K562 (cell line): ENCODE measurements at regions not wholly inside any gene's neighbourhood (a gene's known extent, or its start where the extent isn't known, plus 50 kb on each side); places are given as distances from the start of the nearest gene placed in this dataset.
A peak's percentile ranks its signal among the peaks of the same experiment; 100 is the strongest.

Experiments
- CHCHD3 ChIP-seq: fragments of 250-450 bp; sonication (Bioruptor Pico); IDR thresholded peaks from 2 replicates; pipeline ENCODE4 v2.1.2; 2022; ENCODE audit warnings: mild to moderate bottlenecking
- CXXC5 ChIP-seq: fragments of 250-450 bp; sonication (Bioruptor Pico); IDR thresholded peaks from 2 replicates; pipeline ENCODE4 v1.8.0; 2022; ENCODE audit warnings: inconsistent platforms, mild to moderate bottlenecking, moderate library complexity
- PHTF2 ChIP-seq: fragments of 250-450 bp; sonication (Bioruptor Pico); IDR thresholded peaks from 2 replicates; pipeline ENCODE4 v1.5.0; 2021; ENCODE audit warnings: mild to moderate bottlenecking
- TBL1XR1 ChIP-seq, 2 experiments: IDR thresholded peaks; 2 replicates each; pipeline ENCODE4 v1.6.1; 2012; ENCODE audit warnings: improper control_type of control experiment in 2 of 2, low read length in 2 of 2, mild to moderate bottlenecking in 1 of 2
- ZC3H11A ChIP-seq: IDR thresholded peaks from 2 replicates; pipeline ENCODE4 v1.6.1; 2012; ENCODE audit warnings: low read depth, low read length, improper control_type of control experiment
- ZNF134 ChIP-seq: fragments of 250-450 bp; sonication (Bioruptor Pico); conservative IDR thresholded peaks from 2 replicates; pipeline ENCODE4 v1.4.0; 2020
- ZNF24 ChIP-seq: fragments of 450-650 bp; IDR thresholded peaks from 2 replicates; pipeline ENCODE4 v1.6.1; 2016
- ZNF589 ChIP-seq: fragments of 200-800 bp; sonication (Bioruptor generic); IDR thresholded peaks from 2 replicates; pipeline ENCODE4 v1.6.1; 2016; ENCODE audit warnings: low read depth, missing genetic modification characterization, missing compliant biosample characterization
- TF ChIP-seq, protein P1 (sequence below): fragments of 250-450 bp; sonication (Bioruptor Pico); IDR thresholded peaks from 2 replicates; pipeline ENCODE4 v1.5.0; 2020; ENCODE audit warnings: mild to moderate bottlenecking, borderline replicate concordance
- TF ChIP-seq, protein P2 (sequence below): fragments of 250-450 bp; sonication (Bioruptor Pico); IDR thresholded peaks from 2 replicates; pipeline ENCODE4 v1.5.0; 2022; ENCODE audit warnings: mild to moderate bottlenecking
- TF ChIP-seq, protein P3 (sequence below): IDR thresholded peaks from 2 replicates; pipeline ENCODE4 v1.6.1; 2012; ENCODE audit warnings: low read depth, low read length, improper control_type of control experiment, borderline replicate concordance
- TF ChIP-seq, protein P4 (sequence below): fragments of 250-450 bp; sonication (Bioruptor Pico); IDR thresholded peaks from 2 replicates; pipeline ENCODE4 v1.4.0; 2020; ENCODE audit warnings: borderline replicate concordance
- TF ChIP-seq, protein P5 (sequence below): fragments of 250-450 bp; sonication (Bioruptor Pico); IDR thresholded peaks from 2 replicates; pipeline ENCODE4 v1.5.0; 2021; ENCODE audit warnings: mild to moderate bottlenecking, moderate library complexity
- TF ChIP-seq, protein P6 (sequence below): fragments of 450-650 bp; IDR thresholded peaks from 2 replicates; pipeline ENCODE4 v1.6.1; 2016; ENCODE audit warnings: mild to moderate bottlenecking

DNA sequence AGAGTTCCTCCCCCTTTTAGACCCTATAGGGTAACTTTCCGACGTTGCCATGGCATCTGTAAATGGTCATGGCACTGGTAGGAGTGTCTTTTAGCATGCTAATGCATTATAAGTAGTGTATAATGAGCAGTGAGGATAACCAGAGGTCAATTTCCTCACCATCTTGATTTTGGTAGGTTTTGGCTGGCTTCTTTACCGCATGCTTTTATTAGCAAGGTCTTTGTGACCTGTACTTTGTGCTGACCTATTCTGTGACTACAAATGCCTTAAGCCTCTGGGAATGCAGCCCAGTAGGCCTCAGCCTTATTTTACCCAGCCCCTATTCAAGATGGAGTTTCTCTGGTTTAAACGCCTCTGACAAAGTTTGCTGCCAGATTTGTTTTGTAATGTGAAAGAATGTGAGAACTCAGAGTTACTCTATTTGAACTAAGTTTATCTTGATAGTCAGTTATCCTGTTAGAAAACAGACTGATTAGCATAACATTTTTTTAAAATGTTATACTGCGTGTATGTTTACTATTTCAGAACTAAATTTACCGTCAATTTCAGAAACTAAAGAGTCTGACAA, 111.3 kb upstream of the PRSS16 start (continued):
- no peak for TF ChIP-seq ZC3H11A
- TF ChIP-seq, protein P1, sequence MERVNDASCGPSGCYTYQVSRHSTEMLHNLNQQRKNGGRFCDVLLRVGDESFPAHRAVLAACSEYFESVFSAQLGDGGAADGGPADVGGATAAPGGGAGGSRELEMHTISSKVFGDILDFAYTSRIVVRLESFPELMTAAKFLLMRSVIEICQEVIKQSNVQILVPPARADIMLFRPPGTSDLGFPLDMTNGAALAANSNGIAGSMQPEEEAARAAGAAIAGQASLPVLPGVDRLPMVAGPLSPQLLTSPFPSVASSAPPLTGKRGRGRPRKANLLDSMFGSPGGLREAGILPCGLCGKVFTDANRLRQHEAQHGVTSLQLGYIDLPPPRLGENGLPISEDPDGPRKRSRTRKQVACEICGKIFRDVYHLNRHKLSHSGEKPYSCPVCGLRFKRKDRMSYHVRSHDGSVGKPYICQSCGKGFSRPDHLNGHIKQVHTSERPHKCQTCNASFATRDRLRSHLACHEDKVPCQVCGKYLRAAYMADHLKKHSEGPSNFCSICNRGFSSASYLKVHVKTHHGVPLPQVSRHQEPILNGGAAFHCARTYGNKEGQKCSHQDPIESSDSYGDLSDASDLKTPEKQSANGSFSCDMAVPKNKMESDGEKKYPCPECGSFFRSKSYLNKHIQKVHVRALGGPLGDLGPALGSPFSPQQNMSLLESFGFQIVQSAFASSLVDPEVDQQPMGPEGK (CRISPR knock-in tag), result peak; percentile 89
- TF ChIP-seq ZNF134 (CRISPR knock-in tag), result peak; percentile 80
- peak; percentile 94 for TF ChIP-seq CXXC5 (CRISPR knock-in tag)
- peak in 1 of 2 experiments; percentile 12; a peak in 2 of 4 replicates for TF ChIP-seq TBL1XR1 (IDR thresholded peaks at IDR 0.05; ENCODE audit: low read length in 2 of 2)
- TF ChIP-seq CHCHD3, result peak; percentile 96
- TF ChIP-seq, protein P2, sequence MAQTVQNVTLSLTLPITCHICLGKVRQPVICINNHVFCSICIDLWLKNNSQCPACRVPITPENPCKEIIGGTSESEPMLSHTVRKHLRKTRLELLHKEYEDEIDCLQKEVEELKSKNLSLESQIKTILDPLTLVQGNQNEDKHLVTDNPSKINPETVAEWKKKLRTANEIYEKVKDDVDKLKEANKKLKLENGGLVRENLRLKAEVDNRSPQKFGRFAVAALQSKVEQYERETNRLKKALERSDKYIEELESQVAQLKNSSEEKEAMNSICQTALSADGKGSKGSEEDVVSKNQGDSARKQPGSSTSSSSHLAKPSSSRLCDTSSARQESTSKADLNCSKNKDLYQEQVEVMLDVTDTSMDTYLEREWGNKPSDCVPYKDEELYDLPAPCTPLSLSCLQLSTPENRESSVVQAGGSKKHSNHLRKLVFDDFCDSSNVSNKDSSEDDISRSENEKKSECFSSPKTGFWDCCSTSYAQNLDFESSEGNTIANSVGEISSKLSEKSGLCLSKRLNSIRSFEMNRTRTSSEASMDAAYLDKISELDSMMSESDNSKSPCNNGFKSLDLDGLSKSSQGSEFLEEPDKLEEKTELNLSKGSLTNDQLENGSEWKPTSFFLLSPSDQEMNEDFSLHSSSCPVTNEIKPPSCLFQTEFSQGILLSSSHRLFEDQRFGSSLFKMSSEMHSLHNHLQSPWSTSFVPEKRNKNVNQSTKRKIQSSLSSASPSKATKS, result peak; percentile 85
- TF ChIP-seq, protein P3, sequence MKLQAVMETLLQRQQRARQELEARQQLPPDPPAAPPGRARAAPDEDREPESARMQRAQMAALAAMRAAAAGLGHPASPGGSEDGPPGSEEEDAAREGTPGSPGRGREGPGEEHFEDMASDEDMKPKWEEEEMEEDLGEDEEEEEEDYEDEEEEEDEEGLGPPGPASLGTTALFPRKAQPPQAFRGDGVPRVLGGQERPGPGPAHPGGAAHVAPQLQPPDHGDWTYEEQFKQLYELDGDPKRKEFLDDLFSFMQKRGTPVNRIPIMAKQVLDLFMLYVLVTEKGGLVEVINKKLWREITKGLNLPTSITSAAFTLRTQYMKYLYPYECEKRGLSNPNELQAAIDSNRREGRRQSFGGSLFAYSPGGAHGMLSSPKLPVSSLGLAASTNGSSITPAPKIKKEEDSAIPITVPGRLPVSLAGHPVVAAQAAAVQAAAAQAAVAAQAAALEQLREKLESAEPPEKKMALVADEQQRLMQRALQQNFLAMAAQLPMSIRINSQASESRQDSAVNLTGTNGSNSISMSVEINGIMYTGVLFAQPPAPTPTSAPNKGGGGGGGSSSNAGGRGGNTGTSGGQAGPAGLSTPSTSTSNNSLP, result peak; percentile 40; the same call in 1 of the 2 replicates
- TF ChIP-seq ZNF589, result no peak
- 0 out of 2 replicates have a peak, but pooled peaks have one; percentile 70 for TF ChIP-seq PHTF2 (CRISPR knock-in tag)
- 0 out of 2 replicates have a peak, but pooled peaks have one; percentile 18 for TF ChIP-seq ZNF24
- TF ChIP-seq, protein P4, sequence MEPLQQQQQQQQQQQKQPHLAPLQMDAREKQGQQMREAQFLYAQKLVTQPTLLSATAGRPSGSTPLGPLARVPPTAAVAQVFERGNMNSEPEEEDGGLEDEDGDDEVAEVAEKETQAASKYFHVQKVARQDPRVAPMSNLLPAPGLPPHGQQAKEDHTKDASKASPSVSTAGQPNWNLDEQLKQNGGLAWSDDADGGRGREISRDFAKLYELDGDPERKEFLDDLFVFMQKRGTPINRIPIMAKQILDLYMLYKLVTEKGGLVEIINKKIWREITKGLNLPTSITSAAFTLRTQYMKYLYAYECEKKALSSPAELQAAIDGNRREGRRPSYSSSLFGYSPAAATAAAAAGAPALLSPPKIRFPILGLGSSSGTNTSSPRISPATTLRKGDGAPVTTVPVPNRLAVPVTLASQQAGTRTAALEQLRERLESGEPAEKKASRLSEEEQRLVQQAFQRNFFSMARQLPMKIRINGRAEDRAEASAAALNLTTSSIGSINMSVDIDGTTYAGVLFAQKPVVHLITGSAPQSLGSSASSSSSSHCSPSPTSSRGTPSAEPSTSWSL, result peak; percentile 76; the same call in 1 of the 2 replicates
- TF ChIP-seq, protein P5, sequence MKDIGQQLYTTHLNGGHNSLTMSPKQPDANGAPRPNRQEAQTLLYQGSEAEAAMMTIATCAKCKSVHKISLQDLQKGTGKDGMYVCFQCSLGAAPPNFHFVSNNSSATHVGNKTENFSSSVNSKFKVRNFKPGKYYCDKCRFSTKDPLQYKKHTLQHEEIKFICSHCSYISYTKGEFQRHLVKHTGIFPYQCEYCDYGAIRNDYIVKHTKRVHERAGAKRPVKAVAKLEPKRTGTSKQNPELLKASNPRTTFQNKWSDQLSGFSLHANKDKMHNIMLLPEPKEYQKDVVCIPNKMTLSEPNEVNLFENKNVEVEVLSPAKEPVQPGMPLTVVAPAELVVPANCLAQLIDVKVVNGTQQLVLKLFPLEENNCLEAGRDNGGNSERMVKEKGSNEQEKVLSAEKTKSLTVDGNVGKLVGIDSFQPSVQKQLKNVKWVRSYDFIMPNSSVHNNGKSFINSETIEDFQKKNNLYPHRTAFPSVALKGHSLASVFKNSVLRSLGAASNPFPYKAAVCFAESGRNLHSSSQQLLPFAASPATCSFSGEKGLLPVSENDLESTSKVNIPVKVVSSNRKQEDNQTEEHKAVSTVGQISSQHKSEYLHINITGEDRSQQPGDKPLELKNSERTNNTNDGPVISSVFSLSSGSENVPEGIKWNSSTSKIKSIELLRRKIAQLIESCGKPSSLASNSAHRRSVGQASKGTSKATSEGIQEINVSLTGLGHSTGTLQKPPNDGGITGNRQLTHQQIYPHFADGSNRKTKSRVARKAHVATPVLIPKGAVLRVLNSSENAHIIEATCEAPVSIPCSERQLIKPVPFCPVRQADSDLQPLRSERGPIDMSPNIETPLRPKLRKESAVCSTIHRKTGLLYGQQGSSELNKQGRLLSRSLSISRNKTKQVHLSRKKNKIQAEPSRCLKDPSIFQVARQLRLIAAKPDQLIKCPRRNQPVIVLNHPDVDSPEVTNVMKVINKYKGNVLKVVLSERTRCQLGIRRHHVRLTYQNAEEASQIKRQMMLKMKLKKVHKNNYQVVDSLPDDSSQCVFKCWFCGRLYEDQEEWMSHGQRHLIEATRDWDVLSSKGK, result no peak
- TF ChIP-seq, protein P6, sequence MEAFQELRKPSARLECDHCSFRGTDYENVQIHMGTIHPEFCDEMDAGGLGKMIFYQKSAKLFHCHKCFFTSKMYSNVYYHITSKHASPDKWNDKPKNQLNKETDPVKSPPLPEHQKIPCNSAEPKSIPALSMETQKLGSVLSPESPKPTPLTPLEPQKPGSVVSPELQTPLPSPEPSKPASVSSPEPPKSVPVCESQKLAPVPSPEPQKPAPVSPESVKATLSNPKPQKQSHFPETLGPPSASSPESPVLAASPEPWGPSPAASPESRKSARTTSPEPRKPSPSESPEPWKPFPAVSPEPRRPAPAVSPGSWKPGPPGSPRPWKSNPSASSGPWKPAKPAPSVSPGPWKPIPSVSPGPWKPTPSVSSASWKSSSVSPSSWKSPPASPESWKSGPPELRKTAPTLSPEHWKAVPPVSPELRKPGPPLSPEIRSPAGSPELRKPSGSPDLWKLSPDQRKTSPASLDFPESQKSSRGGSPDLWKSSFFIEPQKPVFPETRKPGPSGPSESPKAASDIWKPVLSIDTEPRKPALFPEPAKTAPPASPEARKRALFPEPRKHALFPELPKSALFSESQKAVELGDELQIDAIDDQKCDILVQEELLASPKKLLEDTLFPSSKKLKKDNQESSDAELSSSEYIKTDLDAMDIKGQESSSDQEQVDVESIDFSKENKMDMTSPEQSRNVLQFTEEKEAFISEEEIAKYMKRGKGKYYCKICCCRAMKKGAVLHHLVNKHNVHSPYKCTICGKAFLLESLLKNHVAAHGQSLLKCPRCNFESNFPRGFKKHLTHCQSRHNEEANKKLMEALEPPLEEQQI, result no peak
